GM23338 (cell line): ENCODE measurements at regions not wholly inside any gene's neighbourhood (a gene's known extent, or its start where the extent isn't known, plus 50 kb on each side); places are given as distances from the start of the nearest gene placed in this dataset.

Experiments used
- ATAC-seq: fragments of 200-7000 bp; cut with Tn5 transposase; 3 replicates; pipeline ENCODE4 v1.9.1; 2020
- DNase-seq: peaks from one replicate; pipeline ENCODE4 v3.0.0-alpha.2; 2015; ENCODE audit warnings: low spot score
- H2AFZ ChIP-seq: fragments of 200-600 bp; sonication (generic); 2 replicates; pipeline ENCODE4 v1.8.0; 2016; ENCODE audit warnings: antibody characterized with exemption, mild to moderate bottlenecking, moderate library complexity
- H3F3A ChIP-seq: fragments of 200-600 bp; sonication (generic); replicated peaks from 2 replicates; pipeline ENCODE4 v1.8.0; 2017; ENCODE audit warnings: antibody characterized with exemption, mixed run types, low read depth
- H3K27ac ChIP-seq: fragments of 200-600 bp; sonication (generic); 2 replicates; pipeline ENCODE4 v1.6.1; 2016; ENCODE audit warnings: low read depth
- H3K27me3 ChIP-seq: fragments of 200-600 bp; sonication (generic); 2 replicates; pipeline ENCODE4 v1.8.0; 2016; ENCODE audit warnings: mild to moderate bottlenecking, mixed run types, moderate library complexity; ENCODE audit not compliant: insufficient read depth
- H3K36me3 ChIP-seq: fragments of 200-600 bp; sonication (generic); 2 replicates; pipeline ENCODE4 v1.8.0; 2016; ENCODE audit warnings: mild to moderate bottlenecking; ENCODE audit not compliant: insufficient read depth
- H3K4me1 ChIP-seq: fragments of 200-600 bp; sonication (generic); 2 replicates; pipeline ENCODE4 v1.8.0; 2016; ENCODE audit warnings: mild to moderate bottlenecking, moderate library complexity; ENCODE audit not compliant: insufficient read depth
- H3K4me2 ChIP-seq: fragments of 200-600 bp; sonication (generic); 2 replicates; pipeline ENCODE4 v1.7.1; 2017; ENCODE audit warnings: mixed run types
- H3K4me3 ChIP-seq: fragments of 200-600 bp; sonication (generic); 2 replicates; pipeline ENCODE4 v1.6.1; 2016; ENCODE audit warnings: mixed run types
- H3K79me2 ChIP-seq: fragments of 200-600 bp; sonication (generic); replicated peaks from 2 replicates; pipeline ENCODE4 v1.8.0; 2017; ENCODE audit warnings: mild to moderate bottlenecking; ENCODE audit not compliant: insufficient read depth
- H3K9me2 ChIP-seq: fragments of 200-600 bp; sonication (generic); 2 replicates; pipeline ENCODE4 v1.8.0; 2017; ENCODE audit not compliant: insufficient read depth
- H4K20me1 ChIP-seq: fragments of 200-600 bp; sonication (generic); replicated peaks from 2 replicates; pipeline ENCODE4 v1.8.0; 2017; ENCODE audit warnings: mild to moderate bottlenecking; ENCODE audit not compliant: insufficient read depth
- H3K27ac Mint-ChIP-seq: 2 replicates; pipeline ENCODE4 v1.8.0; 2020; ENCODE audit warnings: inconsistent platforms, mild to moderate bottlenecking, moderate library complexity, mixed read lengths
- H3K27me3 Mint-ChIP-seq: 3 replicates; pipeline ENCODE4 v1.8.0; 2022; ENCODE audit warnings: low read depth, mild to moderate bottlenecking, moderate library complexity, mixed read lengths, inconsistent platforms; ENCODE audit not compliant: insufficient read depth, poor library complexity
- H3K36me3 Mint-ChIP-seq: 3 replicates; pipeline ENCODE4 v1.8.0; 2021; ENCODE audit warnings: low read depth, mild to moderate bottlenecking, inconsistent platforms, moderate library complexity, mixed read lengths
- H3K4me1 Mint-ChIP-seq: 3 replicates; pipeline ENCODE4 v1.8.0; 2020; ENCODE audit warnings: mild to moderate bottlenecking, inconsistent platforms, mixed read lengths
- H3K4me3 Mint-ChIP-seq: 3 replicates; pipeline ENCODE4 v1.8.0; 2021; ENCODE audit warnings: moderate library complexity, mild to moderate bottlenecking, inconsistent platforms, mixed read lengths
- H3K9me3 Mint-ChIP-seq: 3 replicates; pipeline ENCODE4 v1.8.0; 2020; ENCODE audit warnings: moderate library complexity, mild to moderate bottlenecking, inconsistent platforms, mixed read lengths
- CREB1 ChIP-seq: fragments of 250-450 bp; sonication (Bioruptor Pico); IDR thresholded peaks from 2 replicates; pipeline ENCODE4 v1.5.0; 2020; ENCODE audit warnings: low read depth, mild to moderate bottlenecking, moderate library complexity
- CTCF ChIP-seq, 2 experiments: fragments of 200-600 bp in 1 of 2; sonication (generic) in 1 of 2; conservative IDR thresholded peaks; 2 replicates each; pipeline versions ENCODE4 v1.5.1 to v1.6.1; 2016 to 2017; ENCODE audit warnings: antibody characterized with exemption in 2 of 2, low read depth in 2 of 2, mild to moderate bottlenecking in 2 of 2, moderate library complexity in 1 of 2
- ETS1 ChIP-seq: IDR thresholded peaks from 2 replicates; pipeline ENCODE4 v1.6.1; 2016; ENCODE audit warnings: antibody characterized with exemption
- EZH2 ChIP-seq: fragments of 200-600 bp; sonication (generic); IDR thresholded peaks from one replicate; pipeline ENCODE4 v1.8.0; 2017; ENCODE audit warnings: antibody characterized with exemption, mild to moderate bottlenecking, low read depth; ENCODE audit not compliant: unreplicated experiment
- EZH2phosphoT487 ChIP-seq: fragments of 200-600 bp; sonication (generic); IDR thresholded peaks from one replicate; pipeline ENCODE4 v1.8.1; 2018; ENCODE audit warnings: antibody characterized with exemption; ENCODE audit not compliant: unreplicated experiment
- JUNB ChIP-seq: IDR thresholded peaks from one replicate; pipeline ENCODE4 v1.6.1; 2016; ENCODE audit warnings: antibody characterized with exemption; ENCODE audit not compliant: unreplicated experiment
- NANOG ChIP-seq: IDR thresholded peaks from 2 replicates; pipeline ENCODE4 v1.6.1; 2016; ENCODE audit warnings: antibody characterized with exemption, borderline replicate concordance
- POLR2AphosphoS5 ChIP-seq: IDR thresholded peaks from 2 replicates; pipeline ENCODE4 v1.6.1; 2016; ENCODE audit warnings: antibody characterized with exemption, low read depth
- REST ChIP-seq: IDR thresholded peaks from one replicate; pipeline ENCODE4 v1.6.1; 2018; ENCODE audit warnings: antibody characterized with exemption; ENCODE audit not compliant: unreplicated experiment
- STAT1 ChIP-seq: IDR thresholded peaks from one replicate; pipeline ENCODE4 v1.6.1; 2016; ENCODE audit warnings: antibody characterized with exemption; ENCODE audit not compliant: unreplicated experiment
- ZNF114 ChIP-seq: fragments of 250-450 bp; sonication (Bioruptor Pico); IDR thresholded peaks from 2 replicates; pipeline ENCODE4 v1.5.0; 2020; ENCODE audit warnings: mild to moderate bottlenecking, moderate library complexity
- ZNF331 ChIP-seq: fragments of 250-450 bp; sonication (Bioruptor Pico); IDR thresholded peaks from 2 replicates; pipeline ENCODE4 v1.5.0; 2020; ENCODE audit warnings: low read depth, mild to moderate bottlenecking, moderate library complexity
- ZNF462 ChIP-seq: fragments of 250-450 bp; sonication (Bioruptor Pico); IDR thresholded peaks from 2 replicates; pipeline ENCODE4 v1.5.0; 2020; ENCODE audit warnings: mild to moderate bottlenecking, moderate library complexity

DNA sequence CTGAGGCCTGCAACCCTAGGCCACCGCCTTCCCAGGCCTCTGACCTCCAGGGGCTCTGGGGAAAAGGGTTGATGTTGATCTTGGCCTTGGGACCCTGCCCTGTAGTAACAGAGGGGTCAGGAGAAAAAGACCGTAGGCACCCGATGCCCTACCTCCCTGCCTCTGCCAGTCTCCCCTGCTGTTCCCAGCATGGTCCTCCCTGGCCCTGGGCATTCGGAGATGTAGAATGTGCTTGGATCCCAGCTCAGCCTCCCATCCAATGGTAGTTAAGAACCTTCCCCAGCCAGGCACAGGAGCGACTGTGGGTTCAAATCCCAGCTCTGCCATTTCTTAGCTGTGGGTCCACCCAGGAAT, 72.0 kb upstream of the TARDBP start:
- ATAC-seq (no peak), DNase-seq (no peak)
- Histone ChIP-seq H4K20me1 (no peaks in the 10 kb centered on the region), H3K4me3 (no peak overlapping the region), H3K9me2 (no peaks in the 10 kb centered on the region), H3K4me1 (peaks cover 5% of the 10 kb centered on the region), H3K4me2 (no peak overlapping the region), H3F3A (no peaks in the 10 kb centered on the region), H3K79me2 (no peaks in the 10 kb centered on the region), H3K27me3 (no peaks in the 10 kb centered on the region), H3K36me3 (no peaks in the 10 kb centered on the region), H2AFZ (peak overlapping the region; percentile 84), H3K27ac (no peak overlapping the region)
- TF ChIP-seq JUNB (no peak), CTCF (conservative IDR thresholded peaks at IDR 0.05; ENCODE audit: low read depth in 2 of 2) (no peak), ZNF114 (CRISPR knock-in tag) (no peak), POLR2AphosphoS5 (no peak), NANOG (no peak), ETS1 (no peak), ZNF331 (CRISPR knock-in tag) (no peak), EZH2phosphoT487 (no peak), CREB1 (CRISPR knock-in tag) (no peak), STAT1 (no peak), ZNF462 (no peak), REST (no peak), EZH2 (no peak)
- H3K27me3 Mint-ChIP-seq, result peaks cover 8% of the 10 kb centered on the region
- H3K36me3 Mint-ChIP-seq, result no peaks in the 10 kb centered on the region
- peaks cover 31% of the 10 kb centered on the region for H3K4me1 Mint-ChIP-seq
- H3K9me3 Mint-ChIP-seq, result no peaks in the 10 kb centered on the region
- H3K4me3 Mint-ChIP-seq, result no peak overlapping the region
- no peak overlapping the region for H3K27ac Mint-ChIP-seq
